ENCODE measurements at regions not wholly inside any gene's neighbourhood (a gene's known extent, or its start where the extent isn't known, plus 50 kb on each side); places are given as distances from the start of the nearest gene placed in this dataset.

DNA sequence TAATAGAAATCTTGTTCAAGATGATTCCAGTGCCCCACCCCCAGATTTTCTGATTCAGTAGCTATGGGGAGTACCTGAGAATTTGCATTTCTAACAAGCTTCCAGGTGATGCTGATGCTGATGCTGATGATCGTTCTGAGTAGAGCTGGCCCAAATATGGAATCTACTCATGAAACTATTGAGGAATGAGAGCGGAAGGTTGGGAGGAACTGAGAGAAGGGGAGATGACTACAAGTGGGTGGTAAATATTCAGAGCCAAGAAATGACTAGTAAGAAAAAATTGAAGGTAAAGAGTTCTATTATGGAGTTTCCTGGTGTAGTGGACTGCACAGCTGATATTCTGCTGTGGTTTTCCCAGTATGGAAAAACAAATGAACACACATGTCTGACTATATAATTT is 235.4 kb upstream of the FN1 start:
- DNase-seq (ENCODE audit: low read depth): no peak
- TF ChIP-seq, protein P1, sequence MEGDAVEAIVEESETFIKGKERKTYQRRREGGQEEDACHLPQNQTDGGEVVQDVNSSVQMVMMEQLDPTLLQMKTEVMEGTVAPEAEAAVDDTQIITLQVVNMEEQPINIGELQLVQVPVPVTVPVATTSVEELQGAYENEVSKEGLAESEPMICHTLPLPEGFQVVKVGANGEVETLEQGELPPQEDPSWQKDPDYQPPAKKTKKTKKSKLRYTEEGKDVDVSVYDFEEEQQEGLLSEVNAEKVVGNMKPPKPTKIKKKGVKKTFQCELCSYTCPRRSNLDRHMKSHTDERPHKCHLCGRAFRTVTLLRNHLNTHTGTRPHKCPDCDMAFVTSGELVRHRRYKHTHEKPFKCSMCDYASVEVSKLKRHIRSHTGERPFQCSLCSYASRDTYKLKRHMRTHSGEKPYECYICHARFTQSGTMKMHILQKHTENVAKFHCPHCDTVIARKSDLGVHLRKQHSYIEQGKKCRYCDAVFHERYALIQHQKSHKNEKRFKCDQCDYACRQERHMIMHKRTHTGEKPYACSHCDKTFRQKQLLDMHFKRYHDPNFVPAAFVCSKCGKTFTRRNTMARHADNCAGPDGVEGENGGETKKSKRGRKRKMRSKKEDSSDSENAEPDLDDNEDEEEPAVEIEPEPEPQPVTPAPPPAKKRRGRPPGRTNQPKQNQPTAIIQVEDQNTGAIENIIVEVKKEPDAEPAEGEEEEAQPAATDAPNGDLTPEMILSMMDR (IDR thresholded peaks at IDR 0.05; ENCODE audit: low read depth, low read length, missing control alignments): no peak
- no peak overlapping the region for H3K4me3 ChIP-seq (ENCODE audit: low read depth, low read length)

DNA sequence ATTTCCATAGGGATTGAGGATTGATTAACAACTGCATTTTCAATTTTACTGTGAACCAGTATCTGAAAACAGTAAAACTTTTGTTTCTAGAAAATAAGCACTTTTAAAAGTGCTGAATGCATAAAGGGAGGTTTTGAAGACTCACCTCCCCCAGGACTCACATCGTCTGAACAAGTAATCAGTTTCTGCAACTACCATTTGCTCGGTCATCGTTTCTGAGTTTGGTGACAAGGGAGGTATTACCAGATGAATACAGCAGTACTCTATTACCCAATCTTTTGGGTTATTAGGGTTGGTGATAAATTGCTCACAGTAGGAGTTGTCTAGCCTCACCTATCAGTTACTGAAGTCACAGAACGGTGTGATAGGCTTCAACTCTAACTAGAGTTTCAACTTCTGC is 234.5 kb upstream of the FN1 start:
- H3K4me3 ChIP-seq (ENCODE audit: low read depth, low read length): no peak overlapping the region
- TF ChIP-seq, protein P1 (IDR thresholded peaks at IDR 0.05; ENCODE audit: low read depth, low read length, missing control alignments): no peak
- no peak for DNase-seq (ENCODE audit: low read depth)

DNA sequence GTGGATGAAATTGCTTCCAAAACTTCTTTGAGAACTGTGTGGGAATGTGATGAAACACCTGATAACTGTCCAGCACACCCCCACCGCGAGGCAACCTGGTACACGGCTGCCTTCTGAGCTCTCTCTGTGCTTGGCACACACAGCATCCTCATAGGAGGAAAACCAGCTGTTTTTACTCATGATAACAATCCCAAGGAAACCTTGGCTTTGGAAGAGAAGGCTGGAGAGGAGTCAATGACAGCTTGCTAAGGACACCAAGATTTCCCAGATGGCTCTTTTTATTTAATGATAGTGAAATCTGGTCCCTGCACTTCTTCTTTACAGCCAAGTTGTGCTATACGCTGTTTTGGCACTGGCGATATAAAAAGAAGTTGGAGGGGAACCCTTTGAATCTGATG is 232.5 kb upstream of the FN1 start:
- DNase-seq (ENCODE audit: low read depth): no peak
- no peak overlapping the region for H3K4me3 ChIP-seq (ENCODE audit: low read depth, low read length)
- TF ChIP-seq, protein P1 (IDR thresholded peaks at IDR 0.05; ENCODE audit: low read depth, low read length, missing control alignments): no peak

DNA sequence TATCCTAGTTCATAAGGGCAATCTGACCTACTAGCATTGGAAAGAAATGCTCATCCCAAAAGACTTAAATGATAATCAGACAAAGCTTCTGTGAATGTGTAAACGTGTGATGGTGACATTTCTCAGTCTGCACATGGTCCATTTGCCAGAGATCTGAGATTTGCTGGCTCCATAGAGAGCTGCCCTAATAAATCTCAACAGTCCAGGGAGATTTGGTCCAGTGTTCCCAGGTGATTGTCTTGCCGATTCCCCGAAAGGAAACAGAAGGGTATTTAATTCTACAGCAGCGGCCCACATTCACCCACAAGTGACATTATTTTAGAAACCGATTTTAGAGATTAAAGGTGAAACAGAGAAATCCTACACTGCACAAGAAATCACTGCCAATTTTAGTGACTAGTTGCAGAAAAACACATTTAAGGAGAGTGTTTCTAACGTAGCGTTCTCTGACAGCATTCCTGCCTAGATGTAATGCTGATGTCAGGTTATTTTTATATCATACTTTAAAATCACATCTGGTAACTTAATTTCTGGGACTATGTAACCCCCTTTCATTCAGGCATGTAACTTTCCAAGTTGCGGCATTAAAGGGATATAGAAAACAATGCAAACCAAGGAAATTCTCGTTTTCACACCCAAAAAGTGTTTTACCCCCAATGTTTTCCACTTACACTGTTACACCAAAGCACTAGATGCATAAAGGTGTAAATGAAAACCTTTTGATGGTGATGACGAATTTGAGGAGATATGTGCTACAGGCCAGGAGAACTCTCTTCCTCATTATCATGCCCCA is 231.9 kb upstream of the FN1 start:
- DNase-seq (ENCODE audit: low read depth): no peak
- TF ChIP-seq, protein P1 (IDR thresholded peaks at IDR 0.05; ENCODE audit: low read depth, low read length, missing control alignments): no peak

DNA sequence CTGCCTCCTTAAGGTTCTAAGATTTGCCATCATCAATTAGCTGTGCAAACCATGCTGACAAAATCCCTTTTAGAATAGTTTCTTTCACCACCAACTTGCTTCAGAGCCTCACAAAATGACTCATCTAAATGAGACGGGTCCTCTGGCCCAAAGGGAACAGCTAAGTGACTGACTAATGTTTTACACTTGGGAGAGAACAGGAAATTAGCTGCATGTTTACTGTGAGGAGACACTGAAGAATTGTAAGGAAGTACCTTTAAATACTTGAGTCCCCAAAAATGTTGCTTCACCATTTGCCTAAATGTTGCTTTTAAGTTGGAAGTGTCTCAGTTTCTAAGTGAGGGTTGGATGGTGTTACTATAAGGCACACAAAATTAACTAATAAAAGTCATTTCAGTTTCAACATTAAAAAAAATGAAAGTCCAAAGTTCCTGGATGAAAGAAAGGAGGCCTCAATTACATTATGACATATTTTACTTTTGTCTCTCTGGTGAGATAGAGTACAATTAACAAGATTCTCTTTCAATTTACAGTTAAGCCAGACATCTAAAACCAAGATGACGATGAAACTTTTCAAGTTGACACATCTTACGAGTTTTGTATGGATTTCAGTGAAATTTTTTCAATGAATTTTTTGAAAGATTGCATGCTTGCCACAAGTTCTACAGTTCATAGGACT is 229.1 kb upstream of the FN1 start:
- no peak overlapping the region for H3K4me3 ChIP-seq (ENCODE audit: low read depth, low read length)
- TF ChIP-seq, protein P1 (IDR thresholded peaks at IDR 0.05; ENCODE audit: low read depth, low read length, missing control alignments): no peak
- DNase-seq (ENCODE audit: low read depth): no peak

More for the DNA sequence above, 231.9 kb upstream of the FN1 start:
- H3K4me3 ChIP-seq (ENCODE audit: low read depth, low read length): no peak overlapping the region

DNA sequence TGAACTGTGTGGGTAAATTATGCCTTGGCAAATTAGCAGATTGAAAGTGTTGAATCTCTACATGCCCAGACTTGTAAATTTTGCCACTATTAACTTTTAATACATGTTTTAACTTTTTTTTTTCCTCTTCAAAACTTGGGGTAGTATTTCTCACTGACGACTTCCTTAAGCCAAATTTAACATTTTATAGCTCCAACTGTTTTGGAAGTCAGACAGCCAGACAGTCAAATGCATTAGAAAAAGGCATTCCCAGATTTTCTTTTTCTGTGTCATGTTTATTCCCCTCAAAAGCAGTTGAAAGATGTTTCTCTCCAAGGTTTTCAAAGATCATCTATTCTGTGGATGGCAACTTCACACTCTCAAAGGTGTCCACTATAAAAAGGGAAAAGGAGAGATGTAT is 226.8 kb upstream of the FN1 start:
- no peak overlapping the region for H3K4me3 ChIP-seq (ENCODE audit: low read depth, low read length)
- DNase-seq (ENCODE audit: low read depth): no peak
- TF ChIP-seq, protein P1 (IDR thresholded peaks at IDR 0.05; ENCODE audit: low read depth, low read length, missing control alignments): no peak

All from GM12864 (cell line).